ENCODE measurements at regions not wholly inside any gene's neighbourhood (a gene's known extent, or its start where the extent isn't known, plus 50 kb on each side); places are given as distances from the start of the nearest gene placed in this dataset.

GRCh38 chr13:83496501-83496900 lies 385.8 kb downstream of the SLITRK1 start:
- TF ChIP-seq ESRRA (IDR thresholded peaks at IDR 0.05; ENCODE audit: borderline replicate concordance, low read length) (no peak), CEBPB (IDR thresholded peaks at IDR 0.05) (no peak), MAZ (IDR thresholded peaks at IDR 0.05; ENCODE audit: borderline replicate concordance, low read depth, low read length) (no peak), CBX8 (IDR thresholded peaks at IDR 0.05) (no peak), CTCF (IDR thresholded peaks at IDR 0.05) (no peak), EP300 (IDR thresholded peaks at IDR 0.05) (no peak), NR3C1 (IDR thresholded peaks at IDR 0.05) (no peak), BCL3 (IDR thresholded peaks at IDR 0.05) (no peak), CHD2 (IDR thresholded peaks at IDR 0.05; ENCODE audit: low read length, partially characterized antibody) (no peak), SMC3 (IDR thresholded peaks at IDR 0.05) (no peak), RNF2 (IDR thresholded peaks at IDR 0.05; ENCODE audit: borderline replicate concordance, low read depth) (no peak), MAX (IDR thresholded peaks at IDR 0.05) (no peak)

All from A549 (cell line).